Esophagus squamous epithelium (tissue), 4 donors: ENCODE measurements at regions not wholly inside any gene's neighbourhood (a gene's known extent, or its start where the extent isn't known, plus 50 kb on each side); places are given as distances from the start of the nearest gene placed in this dataset.

Experiments used
- CTCF ChIP-seq, 6 experiments: fragments of 450-650 bp in 4 of 6; fragments of 200-600 bp in 2 of 6; sonication (generic) in 2 of 6; IDR thresholded peaks; one replicate each; pipeline ENCODE4 v1.5.1; 2016 to 2019; ENCODE audit warnings: antibody characterized with exemption in 6 of 6, mild to moderate bottlenecking in 4 of 6, moderate library complexity in 4 of 6
- POLR2A ChIP-seq, 4 donors: fragments of 450-650 bp; IDR thresholded peaks; one replicate each; pipeline ENCODE4 v1.6.1; 2017; ENCODE audit warnings: antibody characterized with exemption in 4 of 4, mild to moderate bottlenecking in 4 of 4, moderate library complexity in 3 of 4

- TF ChIP-seq POLR2A (IDR thresholded peaks at IDR 0.05) (no peak), CTCF (IDR thresholded peaks at IDR 0.05) (no peak)
Observed at GRCh38 chr6:168884050-168884645, 369.5 kb downstream of the THBS2 start.
